HG02610 (cell line): ENCODE measurements at regions not wholly inside any gene's neighbourhood (a gene's known extent, or its start where the extent isn't known, plus 50 kb on each side); places are given as distances from the start of the nearest gene placed in this dataset.
"Not testable (repeated sequence)": the region's sequence is repeated elsewhere in the genome, so short reads cannot be mapped to it uniquely, and the experiment has no call there.

Source experiments
- ATAC-seq: cut with Tn5 transposase; IDR thresholded peaks from one replicate; pipeline ENCODE4 v1.9.1; 2021; ENCODE audit warnings: mild to moderate bottlenecking, moderate library complexity; ENCODE audit not compliant: unreplicated experiment

- peak; percentile 81 for ATAC-seq
Measured at GRCh38 chr1:206256935-206257334, 53.6 kb downstream of the SRGAP2 start.

GRCh38 chr1:206261473-206261872, 58.1 kb downstream of the SRGAP2 start:
- ATAC-seq = not testable (repeated sequence)

GRCh38 chr1:206262424-206262823, 59.1 kb downstream of the SRGAP2 start:
- ATAC-seq = not testable (repeated sequence)

GRCh38 chr1:206264916-206265315, 61.6 kb downstream of the SRGAP2 start:
- ATAC-seq = not testable (repeated sequence)

GRCh38 chr1:206271153-206271552, 67.8 kb downstream of the SRGAP2 start:
- not testable (repeated sequence) for ATAC-seq

- ATAC-seq = not testable (repeated sequence)
Measured at GRCh38 chr1:206273104-206273503, 69.8 kb downstream of the SRGAP2 start.

- not testable (repeated sequence) for ATAC-seq
Measured at GRCh38 chr1:206276143-206276542, 72.8 kb downstream of the SRGAP2 start.

GRCh38 chr1:206278683-206279082, 75.3 kb downstream of the SRGAP2 start:
- not testable (repeated sequence) for ATAC-seq

- not testable (repeated sequence) for ATAC-seq
Measured at GRCh38 chr1:206280683-206281082, 77.3 kb downstream of the SRGAP2 start.

GRCh38 chr1:206281912-206282654, 78.7 kb downstream of the SRGAP2 start:
- peak; percentile 84 for ATAC-seq

- ATAC-seq = not testable (repeated sequence)
Measured at GRCh38 chr1:206285024-206285960, 82.0 kb downstream of the SRGAP2 start.

GRCh38 chr1:206287759-206288158, 84.4 kb downstream of the SRGAP2 start:
- not testable (repeated sequence) for ATAC-seq

- not testable (repeated sequence) for ATAC-seq
Measured at GRCh38 chr1:206288453-206288852, 85.1 kb downstream of the SRGAP2 start.

GRCh38 chr1:206297145-206298031, 94.0 kb downstream of the SRGAP2 start:
- not testable (repeated sequence) for ATAC-seq

- not testable (repeated sequence) for ATAC-seq
Measured at GRCh38 chr1:206298032-206298392, 94.7 kb downstream of the SRGAP2 start.

- ATAC-seq = not testable (repeated sequence)
Measured at GRCh38 chr1:206299181-206299791, 95.9 kb downstream of the SRGAP2 start.

GRCh38 chr1:206299942-206300341, 96.6 kb downstream of the SRGAP2 start:
- not testable (repeated sequence) for ATAC-seq

- not testable (repeated sequence) for ATAC-seq
Measured at GRCh38 chr1:206302056-206302455, 98.7 kb downstream of the SRGAP2 start.

GRCh38 chr1:206307442-206307841, 104.1 kb downstream of the SRGAP2 start:
- not testable (repeated sequence) for ATAC-seq

- ATAC-seq = not testable (repeated sequence)
Measured at GRCh38 chr1:206310948-206311347, 107.6 kb downstream of the SRGAP2 start.
